Lower lobe of right lung (tissue), 2 donors: ENCODE measurements at regions not wholly inside any gene's neighbourhood (a gene's known extent, or its start where the extent isn't known, plus 50 kb on each side); places are given as distances from the start of the nearest gene placed in this dataset.

ENCODE experiments used
- ATAC-seq, 2 donors: fragments of 200-7000 bp; cut with Tn5 transposase; one replicate each; pipeline ENCODE4 v1.9.1; 2020 to 2022; ENCODE audit warnings: mild to moderate bottlenecking in 2 of 2, moderate library complexity in 2 of 2
- DNase-seq: peaks from one replicate; pipeline ENCODE4 v3.0.0-alpha.2; 2020
- H3K27ac ChIP-seq: fragments of 200-600 bp; one replicate; pipeline ENCODE4 v1.8.0; 2022
- H3K27me3 ChIP-seq: fragments of 200-600 bp; one replicate; pipeline ENCODE4 v1.8.0; 2022; ENCODE audit warnings: low read depth
- H3K36me3 ChIP-seq: fragments of 200-600 bp; one replicate; pipeline ENCODE4 v1.8.0; 2022; ENCODE audit warnings: mild to moderate bottlenecking
- H3K4me1 ChIP-seq: fragments of 200-600 bp; one replicate; pipeline ENCODE4 v1.8.0; 2022
- H3K4me3 ChIP-seq: fragments of 200-600 bp; one replicate; pipeline ENCODE4 v1.8.0; 2022; ENCODE audit warnings: mild to moderate bottlenecking
- H3K9me3 ChIP-seq: fragments of 200-600 bp; one replicate; pipeline ENCODE4 v1.8.0; 2022
- CTCF ChIP-seq: fragments of 200-600 bp; IDR thresholded peaks from one replicate; pipeline ENCODE4 v1.8.0; 2022; ENCODE audit warnings: antibody characterized with exemption, mild to moderate bottlenecking
- intact Hi-C: fragments of 100-400 bp; cut with DNase I; formaldehyde crosslinking; loops from one replicate; pipeline ENCODE4 v1.11.0; 2022
- donor health status: DM: no; HTN: yes; CAD: no; lungs with severe emphysema.

DNA sequence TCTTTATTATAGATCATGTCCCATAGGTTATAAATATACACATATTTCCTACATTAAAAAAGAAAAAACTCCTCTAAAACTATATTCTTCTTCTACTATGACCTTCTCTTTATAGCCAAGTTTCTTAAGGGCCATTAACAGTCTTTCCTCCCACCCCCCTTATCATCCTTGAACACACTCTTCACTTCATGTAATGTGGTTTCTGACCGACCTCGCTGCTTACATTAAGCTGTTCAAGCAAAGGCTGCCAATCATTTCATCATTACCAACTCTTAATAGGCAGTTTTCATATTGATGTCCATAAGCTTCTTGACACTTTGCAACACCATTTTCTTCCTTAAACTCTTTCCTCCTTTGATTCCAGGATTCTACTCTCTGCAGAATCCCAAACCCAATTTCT lies 283.0 kb upstream of the PCSK5 start:
- intact Hi-C loops, result no loop called here
- ATAC-seq (no peak), DNase-seq (no peak)
- Histone ChIP-seq H3K27me3 (no peaks in the 10 kb centered on the region), H3K27ac (no peak overlapping the region), H3K4me1 (peaks cover 5% of the 10 kb centered on the region), H3K36me3 (no peaks in the 10 kb centered on the region), H3K9me3 (no peaks in the 10 kb centered on the region), H3K4me3 (no peak overlapping the region)
- no peak for TF ChIP-seq CTCF

- Histone ChIP-seq H3K36me3 (no peaks in the 10 kb centered on the region), H3K9me3 (no peaks in the 10 kb centered on the region), H3K27ac (no peak overlapping the region), H3K27me3 (no peaks in the 10 kb centered on the region), H3K4me1 (peaks cover 1% of the 10 kb centered on the region), H3K4me3 (no peak overlapping the region)
- ATAC-seq, result no peak
- TF ChIP-seq CTCF, result no peak
- DNase-seq, result no peak
- intact Hi-C loops, result no loop called here
These were observed 281.1 kb upstream of the PCSK5 start for GRCh38 chr9:75609401-75609800.

GRCh38 chr9:75610246-75610645 lies 280.2 kb upstream of the PCSK5 start:
- no peak overlapping the region for H3K27ac ChIP-seq
- H3K9me3 ChIP-seq, result no peaks in the 10 kb centered on the region
- H3K36me3 ChIP-seq, result no peaks in the 10 kb centered on the region
- H3K4me1 ChIP-seq, result no peaks in the 10 kb centered on the region
- TF ChIP-seq CTCF, result no peak
- ATAC-seq (no peak), DNase-seq (no peak)
- no peaks in the 10 kb centered on the region for H3K27me3 ChIP-seq
- intact Hi-C loops, result no loop called here
- H3K4me3 ChIP-seq, result no peak overlapping the region

DNA sequence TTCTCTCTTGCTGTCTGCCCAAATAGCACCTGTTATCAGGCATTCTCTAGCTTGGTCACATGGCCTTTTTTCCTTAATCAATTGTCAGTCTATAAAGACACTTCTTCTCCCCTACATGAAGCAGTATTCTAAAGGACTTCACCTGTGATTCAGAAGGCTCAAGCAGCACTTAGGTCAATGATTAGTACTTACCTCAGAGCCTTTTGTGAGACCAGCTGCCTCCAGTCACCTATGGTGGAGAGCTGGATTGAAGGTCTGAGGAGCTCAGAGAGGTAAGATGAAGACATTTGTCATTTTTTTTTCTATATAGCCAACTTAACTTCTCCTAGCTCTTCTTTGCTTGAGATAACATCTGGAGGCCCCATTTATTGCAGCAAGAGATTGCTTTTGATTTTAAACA lies 278.3 kb upstream of the PCSK5 start:
- H3K9me3 ChIP-seq, result no peaks in the 10 kb centered on the region
- H3K27ac ChIP-seq, result no peak overlapping the region
- TF ChIP-seq CTCF, result no peak
- ATAC-seq (no peak), DNase-seq (no peak)
- intact Hi-C loops, result no loop called here
- no peak overlapping the region for H3K4me3 ChIP-seq
- no peaks in the 10 kb centered on the region for H3K27me3 ChIP-seq
- H3K36me3 ChIP-seq, result no peaks in the 10 kb centered on the region
- H3K4me1 ChIP-seq, result no peaks in the 10 kb centered on the region

- H3K36me3 ChIP-seq, result no peaks in the 10 kb centered on the region
- no peak for TF ChIP-seq CTCF
- DNase-seq (no peak), ATAC-seq (no peak)
- H3K27ac ChIP-seq, result no peak overlapping the region
- H3K4me1 ChIP-seq, result no peaks in the 10 kb centered on the region
- intact Hi-C loops, result no loop called here
- no peaks in the 10 kb centered on the region for H3K27me3 ChIP-seq
- no peak overlapping the region for H3K4me3 ChIP-seq
- no peaks in the 10 kb centered on the region for H3K9me3 ChIP-seq
These were observed 277.7 kb upstream of the PCSK5 start for GRCh38 chr9:75612754-75613153.

DNA sequence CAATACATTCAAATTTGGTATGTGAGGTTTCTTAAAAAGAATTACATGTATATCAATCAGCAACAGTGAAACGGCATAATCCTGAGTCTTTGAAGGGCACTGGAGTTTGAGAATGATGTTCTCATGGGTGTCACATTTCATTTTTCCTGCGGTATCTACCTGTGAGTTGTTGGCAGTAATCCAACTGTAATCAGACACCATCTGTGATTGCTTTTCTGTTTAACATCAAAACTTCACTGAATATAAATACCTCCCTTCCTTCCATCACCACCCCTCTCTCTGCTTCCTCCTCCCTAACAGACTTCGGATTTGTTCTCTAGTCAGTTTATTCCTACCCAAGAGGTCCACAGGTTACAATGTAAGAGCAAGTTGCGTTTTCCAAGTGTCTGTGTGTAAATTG lies 275.2 kb upstream of the PCSK5 start:
- no peaks in the 10 kb centered on the region for H3K4me1 ChIP-seq
- H3K27me3 ChIP-seq, result no peaks in the 10 kb centered on the region
- no peak for TF ChIP-seq CTCF
- no peak overlapping the region for H3K27ac ChIP-seq
- no peaks in the 10 kb centered on the region for H3K36me3 ChIP-seq
- DNase-seq (no peak), ATAC-seq (no peak)
- intact Hi-C loops, result no loop called here
- H3K9me3 ChIP-seq, result no peaks in the 10 kb centered on the region
- no peak overlapping the region for H3K4me3 ChIP-seq
